HG03039 (cell line): ENCODE measurements at regions not wholly inside any gene's neighbourhood (a gene's known extent, or its start where the extent isn't known, plus 50 kb on each side); places are given as distances from the start of the nearest gene placed in this dataset.

Experiments used
- ATAC-seq: cut with Tn5 transposase; IDR thresholded peaks from one replicate; pipeline ENCODE4 v1.9.1; 2021; ENCODE audit warnings: mild to moderate bottlenecking, moderate library complexity; ENCODE audit not compliant: unreplicated experiment

DNA sequence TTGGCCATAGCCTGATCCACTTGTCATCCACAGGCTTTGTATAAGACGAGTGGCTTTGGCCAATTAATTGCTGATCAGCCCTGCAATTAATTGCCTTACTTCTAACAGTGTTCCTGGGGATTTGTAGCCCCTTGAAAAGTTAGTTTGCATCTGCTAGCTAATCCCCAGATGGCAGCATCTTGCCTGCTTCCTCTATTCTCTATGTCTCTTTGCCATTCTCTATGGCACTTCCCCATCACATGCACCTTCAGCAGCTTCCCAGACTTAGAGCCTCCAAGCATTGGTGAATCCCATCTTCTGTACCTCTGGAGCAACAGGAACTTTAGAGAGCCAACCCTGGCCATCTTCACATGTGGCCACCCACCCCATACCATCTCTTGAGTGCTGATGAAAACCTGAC is 197.0 kb upstream of the DMAC1 start:
- no peak for ATAC-seq

- no peak for ATAC-seq
Measured at GRCh38 chr9:7988644-7989280, 189.2 kb upstream of the DMAC1 start.

DNA sequence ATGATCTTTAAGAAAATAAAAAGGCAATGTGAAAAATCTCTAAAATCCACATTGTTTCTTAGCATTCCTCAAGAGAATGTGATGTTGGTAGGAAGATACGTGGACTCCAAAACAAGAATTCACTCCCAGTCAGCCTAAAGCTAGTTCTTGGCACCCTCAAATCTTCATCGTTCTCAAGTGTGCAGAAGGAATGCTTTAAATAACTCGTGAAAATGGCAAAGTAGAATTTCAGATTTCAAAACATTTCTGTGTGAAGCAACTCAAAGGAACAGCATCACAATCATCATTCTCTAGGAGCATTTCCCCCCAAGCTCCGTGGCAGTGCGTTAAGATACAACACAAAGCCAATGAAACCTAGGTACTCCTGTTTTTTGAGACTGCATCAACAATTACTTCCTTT is 185.1 kb upstream of the DMAC1 start:
- no peak for ATAC-seq

DNA sequence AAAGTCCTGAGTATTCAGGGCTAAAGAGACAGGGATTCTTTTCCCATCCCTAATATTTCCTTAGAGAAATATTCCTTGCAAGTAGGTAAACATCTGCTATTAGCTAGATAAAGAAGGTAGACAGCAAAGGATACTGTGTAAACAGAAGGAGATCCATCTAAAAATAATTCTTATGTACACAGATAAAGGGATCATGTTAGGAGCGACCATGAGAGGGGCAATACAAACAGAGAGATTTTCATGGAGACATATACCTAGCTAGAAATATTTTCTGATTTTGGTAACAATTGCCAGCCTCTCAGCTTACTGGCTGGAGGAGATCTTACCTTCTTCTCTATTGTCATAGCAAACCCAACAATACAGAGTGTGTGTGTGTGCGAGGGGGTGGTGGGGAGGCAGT is 184.6 kb upstream of the DMAC1 start:
- no peak for ATAC-seq

DNA sequence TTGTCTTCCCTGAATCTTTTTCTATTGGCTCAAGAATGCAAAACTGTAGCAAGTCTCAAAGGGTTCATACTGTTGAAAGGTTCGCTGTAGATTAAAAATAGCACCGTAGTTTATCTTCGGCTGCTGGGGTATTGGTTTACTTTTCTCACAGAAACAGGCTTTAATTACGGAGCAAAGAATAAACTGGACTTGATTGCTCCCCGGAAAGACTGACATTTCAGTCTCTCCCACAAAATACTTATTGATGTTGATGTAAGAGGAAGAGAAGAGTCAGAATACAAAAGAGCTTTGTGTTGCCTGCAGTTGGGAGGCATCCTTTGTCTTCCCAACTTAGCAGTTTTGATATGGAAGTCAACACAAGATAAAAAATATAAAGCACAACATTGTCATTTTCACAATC is 183.9 kb upstream of the DMAC1 start:
- no peak for ATAC-seq

GRCh38 chr9:7982907-7983306 is 183.3 kb upstream of the DMAC1 start:
- ATAC-seq, result no peak

- no peak for ATAC-seq
Measured at GRCh38 chr9:7980691-7981289, 181.2 kb upstream of the DMAC1 start.

DNA sequence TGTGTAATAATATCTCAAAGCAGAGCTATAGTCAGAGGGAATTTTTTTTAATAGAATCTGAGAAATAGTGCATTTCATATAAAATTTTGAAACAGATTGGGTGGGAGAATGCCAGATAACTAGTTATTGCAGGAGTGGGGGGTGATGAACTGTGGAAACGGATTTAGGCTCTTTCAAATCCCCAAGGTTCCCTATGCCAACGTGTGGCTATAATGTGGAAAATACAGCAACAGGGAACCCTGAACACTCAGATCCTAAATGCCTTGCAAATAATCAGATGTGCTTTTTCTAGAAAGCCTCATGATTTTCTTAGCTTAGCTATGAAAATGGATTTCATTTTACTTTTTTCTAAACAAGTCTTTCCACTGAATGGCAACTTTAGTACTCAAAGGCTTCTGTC is 180.5 kb upstream of the DMAC1 start:
- no peak for ATAC-seq

GRCh38 chr9:7979611-7980010 is 180.0 kb upstream of the DMAC1 start:
- ATAC-seq, result no peak

DNA sequence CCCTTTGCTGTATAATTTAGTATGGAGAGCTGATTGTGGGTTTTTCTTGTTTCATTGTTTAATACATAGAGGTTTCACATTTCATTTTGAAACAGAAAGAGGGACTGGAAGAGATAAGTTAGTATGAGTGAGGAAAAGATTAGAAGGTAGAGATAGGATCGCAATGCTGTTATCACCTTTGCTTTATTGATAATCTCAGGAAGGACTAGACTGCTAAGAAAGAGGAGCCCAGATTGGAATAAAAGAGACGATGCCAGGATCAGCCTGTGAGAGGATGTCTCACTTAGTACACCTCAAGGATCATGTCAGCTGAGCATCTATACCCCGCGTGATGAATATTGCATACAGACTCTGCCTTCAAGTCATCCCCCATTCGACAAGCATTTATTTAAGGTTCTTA is 178.0 kb upstream of the DMAC1 start:
- ATAC-seq, result no peak

- no peak for ATAC-seq
Measured at GRCh38 chr9:7976856-7977255, 177.3 kb upstream of the DMAC1 start.

DNA sequence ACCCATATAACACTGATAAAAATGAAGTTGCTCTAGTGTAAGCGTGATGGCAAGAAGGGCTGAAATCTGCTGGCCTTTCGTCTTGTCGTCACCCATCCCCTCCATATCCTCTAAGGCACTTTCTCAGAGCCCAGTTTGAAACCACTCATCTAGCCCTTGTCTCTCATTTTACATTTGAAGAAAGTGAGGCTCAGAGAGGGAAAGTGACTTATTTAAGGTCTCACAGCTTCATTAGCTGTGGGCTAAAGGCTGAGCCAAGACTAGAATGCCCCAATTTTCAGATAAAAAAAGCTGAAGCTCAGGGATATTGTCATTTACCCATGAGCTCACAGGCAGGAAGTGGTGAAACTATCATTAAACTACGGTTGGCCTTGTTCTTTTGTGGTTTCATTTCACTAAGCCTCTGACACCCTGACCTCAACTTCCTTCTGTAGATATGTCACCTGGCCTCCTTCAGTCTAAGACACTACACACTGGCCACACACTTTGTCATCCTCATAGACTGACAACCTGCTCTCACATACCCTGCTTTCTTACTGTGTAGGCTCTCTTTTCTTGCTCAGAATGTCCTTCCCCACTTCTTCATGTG is 176.7 kb upstream of the DMAC1 start:
- peak; percentile 98 for ATAC-seq

DNA sequence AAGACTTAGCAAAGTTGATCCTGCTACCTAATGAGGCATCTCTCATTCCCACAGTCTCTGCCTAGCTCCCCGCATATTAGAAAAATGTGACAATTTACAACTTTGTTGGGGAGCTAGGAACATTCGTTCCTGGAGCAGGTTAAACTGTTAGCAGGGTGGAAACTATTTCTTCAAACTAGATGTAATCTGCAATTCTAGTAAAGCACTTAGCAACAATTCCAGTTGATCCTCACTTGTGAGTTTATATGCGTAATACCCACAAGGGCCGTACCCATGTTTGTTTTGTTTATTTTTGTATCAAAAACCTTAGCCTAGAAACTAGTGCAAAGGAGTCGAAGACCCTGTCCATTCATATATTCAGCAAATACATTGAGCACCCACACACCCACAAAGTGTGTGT is 175.8 kb upstream of the DMAC1 start:
- no peak for ATAC-seq

GRCh38 chr9:7974335-7974960 is 174.9 kb upstream of the DMAC1 start:
- no peak for ATAC-seq

- ATAC-seq, result no peak
Measured at GRCh38 chr9:7973123-7973522, 173.5 kb upstream of the DMAC1 start.

GRCh38 chr9:7970681-7971330 is 171.2 kb upstream of the DMAC1 start:
- no peak for ATAC-seq

- ATAC-seq, result no peak
Measured at GRCh38 chr9:7968687-7969086, 169.1 kb upstream of the DMAC1 start.

DNA sequence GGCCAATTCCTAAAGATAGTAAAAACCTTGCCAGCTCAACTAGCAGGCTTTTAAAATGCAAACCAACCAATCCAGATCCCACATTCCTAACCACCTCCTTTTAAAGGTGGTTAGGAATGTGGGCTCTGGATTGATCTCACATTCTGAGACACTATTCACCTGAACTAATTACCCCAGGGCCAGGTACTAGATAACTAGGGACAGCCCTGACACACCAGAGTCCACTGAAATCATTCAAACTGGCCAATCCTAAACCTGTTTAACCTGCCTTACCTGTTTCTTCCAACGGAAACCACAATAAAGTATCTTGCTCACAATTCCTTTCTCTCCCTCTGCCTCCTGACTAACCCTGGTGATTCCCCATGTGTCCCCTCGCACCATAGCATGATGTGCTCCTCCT is 168.3 kb upstream of the DMAC1 start:
- ATAC-seq, result no peak

GRCh38 chr9:7967093-7967827 is 167.7 kb upstream of the DMAC1 start:
- no peak for ATAC-seq

- no peak for ATAC-seq
Measured at GRCh38 chr9:7965063-7965462, 165.5 kb upstream of the DMAC1 start.

DNA sequence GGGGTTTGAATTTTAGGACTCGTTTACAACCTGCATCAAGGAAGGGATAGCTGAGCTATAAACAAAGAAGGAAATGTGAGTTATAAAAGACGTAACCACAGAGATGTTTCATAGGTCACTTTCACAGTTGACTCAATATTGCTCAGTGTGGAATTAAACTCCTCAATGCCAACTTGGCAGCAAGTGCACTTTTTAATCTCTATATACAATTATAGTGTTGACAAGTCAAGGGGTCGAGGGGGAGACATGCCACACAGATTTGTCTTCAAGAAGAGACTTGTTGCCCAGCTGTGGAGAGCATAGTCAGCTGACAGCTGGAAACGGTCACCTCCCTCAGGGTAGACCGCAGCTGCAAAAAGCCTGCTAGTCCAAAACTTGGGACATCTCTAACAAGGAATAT is 163.4 kb upstream of the DMAC1 start:
- no peak for ATAC-seq
